ENCODE measurements at regions not wholly inside any gene's neighbourhood (a gene's known extent, or its start where the extent isn't known, plus 50 kb on each side); places are given as distances from the start of the nearest gene placed in this dataset.

GRCh38 chr4:137967480-137968190, 274.5 kb downstream of the SLC7A11 start:
- H4K20me1 ChIP-seq (ENCODE audit: insufficient read depth) = no peaks in the 10 kb centered on the region
- POLR2A ChIA-PET = no interaction called here
- no peak for DNase-seq
- H3K4me1 ChIP-seq (ENCODE audit: control insufficient read depth in 1 of 2, insufficient read depth in 2 of 2, low read depth in 1 of 2, low read length in 1 of 2) = no peaks in the 10 kb centered on the region
- no peaks in the 10 kb centered on the region for H3K27me3 ChIP-seq (ENCODE audit: insufficient read depth)
- H2AFZ ChIP-seq (ENCODE audit: low read depth) = no peak overlapping the region; the same call in 1 of the 2 replicates
- no peaks in the 10 kb centered on the region for H3K9me3 ChIP-seq
- whole genome bisulfite sequencing (ENCODE audit: low lambda C conversion rate) = 81% methylated on average over 6 of the region's 6 CpGs
- no peak overlapping the region for H3K9ac ChIP-seq
- H3K9me2 ChIP-seq = peaks cover 4% of the 10 kb centered on the region; the same call in 1 of the 2 replicates
- no peak overlapping the region for H3K27ac ChIP-seq (ENCODE audit: low read depth in 2 of 2, low read length in 1 of 2)
- TF ChIP-seq GATA2 (CRISPR knock-in tag; IDR thresholded peaks at IDR 0.05) (no peak), REST (IDR thresholded peaks at IDR 0.05; ENCODE audit: low read depth, low read length) (no peak), CHD2 (IDR thresholded peaks at IDR 0.05; ENCODE audit: low read length, partially characterized antibody) (no peak), TCF12 (IDR thresholded peaks at IDR 0.05) (no peak), JUND (IDR thresholded peaks at IDR 0.05) (no peak), TAF1 (IDR thresholded peaks at IDR 0.05; ENCODE audit: borderline replicate concordance, low read depth, low read length) (no peak), NFIC (IDR thresholded peaks at IDR 0.05; ENCODE audit: borderline replicate concordance) (no peak), IRF3 (IDR thresholded peaks at IDR 0.05; ENCODE audit: low read depth, low read length) (no peak), POLR2AphosphoS5 (IDR thresholded peaks at IDR 0.05; ENCODE audit: low read depth, low read length) (no peak), USF1 (IDR thresholded peaks at IDR 0.05; ENCODE audit: borderline replicate concordance, low read depth) (no peak), RCOR1 (IDR thresholded peaks at IDR 0.05; ENCODE audit: low read length) (no peak), EP300 (IDR thresholded peaks at IDR 0.05; ENCODE audit: borderline replicate concordance in 1 of 2, low read depth in 1 of 2, low read length in 1 of 2) (no peak), SIN3A (IDR thresholded peaks at IDR 0.05; ENCODE audit: borderline replicate concordance, low read depth, low read length) (no peak), FOSL2 (IDR thresholded peaks at IDR 0.05; ENCODE audit: borderline replicate concordance, low read depth) (no peak), MAX (IDR thresholded peaks at IDR 0.05; ENCODE audit: low read depth) (no peak), RXRA (IDR thresholded peaks at IDR 0.05; ENCODE audit: borderline replicate concordance, low read depth) (no peak)
- H3K36me3 ChIP-seq (replicated peaks in 1 of 2; ENCODE audit: control insufficient read depth in 1 of 2, insufficient read depth in 2 of 2, low read length in 1 of 2) = no peaks in the 10 kb centered on the region
- no peaks in the 10 kb centered on the region for H3F3A ChIP-seq (replicated peaks; ENCODE audit: insufficient read depth)
- no peaks in the 10 kb centered on the region for H3K79me2 ChIP-seq (ENCODE audit: insufficient read depth)
- no peak overlapping the region for H3K4me3 ChIP-seq (ENCODE audit: low read depth in 2 of 2, low read length in 1 of 2)
- CTCF ChIA-PET = no interaction called here
- H3K4me2 ChIP-seq = no peak overlapping the region
